Kasumi-1 (cell line): ENCODE measurements at regions not wholly inside any gene's neighbourhood (a gene's known extent, or its start where the extent isn't known, plus 50 kb on each side); places are given as distances from the start of the nearest gene placed in this dataset.

Source experiments
- DNase-seq, 2 experiments: peaks; one replicate each; lab custom pipeline; 2025; lab: John Stamatoyannopoulos, UW

- no peak for DNase-seq
Observed at GRCh38 chr12:59230334-59230733, 310.0 kb upstream of the LRIG3 start.

GRCh38 chr12:59219148-59219547 is 298.8 kb upstream of the LRIG3 start:
- no peak for DNase-seq

GRCh38 chr12:59196989-59197388 is 276.7 kb upstream of the LRIG3 start:
- no peak for DNase-seq

GRCh38 chr12:59194794-59195193 is 274.5 kb upstream of the LRIG3 start:
- no peak for DNase-seq

DNA sequence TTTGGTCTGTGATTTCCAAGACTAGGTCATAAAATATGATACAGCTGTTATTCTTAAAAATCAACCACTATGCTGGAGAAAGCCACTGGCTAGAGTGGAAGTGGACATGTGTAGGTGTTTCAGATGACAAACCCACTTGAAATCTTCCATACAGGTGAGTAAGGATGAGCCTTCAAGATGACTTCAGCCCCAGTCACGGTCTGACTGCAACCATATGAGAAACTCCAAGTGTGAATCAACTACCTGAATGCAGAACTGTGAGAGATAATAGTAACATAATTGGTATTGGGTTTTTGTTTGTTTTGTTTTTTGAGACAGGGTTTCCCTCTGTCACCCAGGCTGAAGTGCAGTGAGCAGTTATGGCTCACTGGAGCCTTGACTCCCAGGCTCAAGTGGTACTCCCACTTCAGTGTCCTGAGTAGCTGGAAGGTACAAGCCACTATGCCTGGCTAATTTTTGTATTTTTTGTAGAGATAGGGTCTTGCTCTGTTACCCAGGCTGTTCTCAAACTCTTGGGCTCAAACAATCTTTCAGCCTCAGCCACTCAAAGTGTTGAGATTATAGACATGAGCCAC is 273.3 kb upstream of the LRIG3 start:
- no peak for DNase-seq

DNA sequence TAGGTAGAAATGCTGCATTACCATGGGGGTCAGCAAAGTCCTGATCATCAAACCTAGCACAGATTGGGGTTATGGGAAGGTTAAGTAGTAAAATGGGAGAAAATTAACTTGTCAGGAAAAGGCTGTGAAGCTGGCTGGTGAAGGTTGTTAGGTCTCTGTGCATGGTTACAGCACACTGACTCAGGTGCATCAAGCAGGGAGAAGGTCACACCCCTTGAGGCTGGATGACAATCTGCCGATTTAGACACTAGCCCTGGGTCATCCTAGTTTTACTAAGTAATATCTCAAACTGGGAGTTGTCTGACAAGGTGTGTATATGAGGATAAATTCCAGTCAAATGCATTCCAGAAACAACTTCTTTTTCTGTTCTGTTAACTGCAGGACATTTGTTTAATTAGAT is 271.1 kb upstream of the LRIG3 start:
- DNase-seq, result no peak

DNA sequence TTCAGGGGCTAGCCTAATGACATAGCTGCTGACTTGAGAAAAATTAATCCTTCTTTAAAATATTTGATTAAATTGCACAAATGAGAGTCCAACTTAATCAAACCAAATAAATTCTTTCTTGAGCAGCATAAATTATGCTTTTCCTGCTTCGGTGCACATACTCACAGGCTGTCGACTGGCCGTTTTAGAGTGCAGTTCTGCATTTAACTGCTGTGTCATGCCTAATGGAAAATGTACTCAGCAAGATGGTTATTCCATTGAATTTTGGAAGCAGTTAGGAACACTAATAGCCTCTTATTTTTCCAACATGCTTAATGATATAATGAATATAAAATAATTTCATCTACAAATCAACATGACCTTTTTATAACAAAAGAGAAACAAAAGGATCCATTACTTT is 266.1 kb upstream of the LRIG3 start:
- DNase-seq, result no peak

DNA sequence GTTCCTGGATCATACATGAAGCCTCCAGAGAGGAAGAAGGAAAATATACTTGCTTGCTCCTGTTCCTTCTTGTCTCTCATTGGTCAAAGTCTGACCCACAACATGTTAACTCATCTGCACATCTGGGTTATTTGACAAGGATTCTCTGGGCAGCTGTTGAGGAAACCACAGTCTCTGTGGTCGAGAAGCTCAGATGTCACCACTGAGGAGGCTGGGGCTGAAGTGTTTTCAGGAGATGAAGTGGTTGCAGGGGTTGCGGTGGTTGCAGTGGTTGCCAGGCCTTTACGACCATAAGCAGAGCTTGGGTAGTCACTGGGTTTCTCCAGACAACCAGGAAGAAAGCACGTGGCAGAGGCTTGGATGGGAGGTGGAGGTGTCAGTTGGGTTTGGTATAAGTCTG is 265.0 kb upstream of the LRIG3 start:
- DNase-seq, result no peak

DNA sequence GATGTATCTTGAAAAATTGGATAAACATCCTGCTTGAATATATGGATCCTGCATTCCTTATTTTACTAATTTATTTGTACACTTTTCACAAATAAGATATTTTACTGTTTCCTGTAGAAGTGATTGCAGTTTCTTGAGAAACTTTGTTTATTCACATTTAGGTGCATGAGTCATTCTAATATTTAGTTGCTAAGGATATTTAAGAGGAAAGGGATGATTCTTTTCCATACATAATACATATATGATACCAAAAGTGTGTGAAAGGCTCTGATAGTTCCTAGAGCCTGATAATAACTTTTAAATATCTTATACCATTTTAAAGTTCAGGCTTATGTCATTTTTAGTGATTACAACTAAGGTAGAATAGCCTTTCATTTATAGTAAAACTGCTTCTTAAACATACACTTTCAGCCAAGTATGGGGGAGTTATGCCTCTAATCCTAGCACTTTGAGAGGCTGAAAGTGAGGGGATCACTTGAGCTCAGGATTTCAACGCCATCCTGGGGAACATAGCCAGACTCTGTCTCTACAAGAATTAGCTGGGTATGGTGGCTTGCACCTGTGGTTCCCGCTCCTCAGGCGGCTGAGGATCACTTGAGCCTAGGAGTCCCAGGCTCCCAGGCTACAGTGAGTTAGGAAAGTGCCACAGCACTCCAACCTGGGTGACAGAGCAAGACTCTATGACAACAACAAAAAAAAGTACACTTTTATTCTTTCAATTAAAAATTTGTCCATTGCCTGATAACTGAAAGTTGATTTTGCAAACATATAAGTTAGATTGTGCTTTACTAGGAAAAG is 262.6 kb upstream of the LRIG3 start:
- no peak for DNase-seq

- DNase-seq, result no peak
Observed at GRCh38 chr12:59182191-59182590, 261.9 kb upstream of the LRIG3 start.

- no peak for DNase-seq
Observed at GRCh38 chr12:59181196-59181777, 261.0 kb upstream of the LRIG3 start.

DNA sequence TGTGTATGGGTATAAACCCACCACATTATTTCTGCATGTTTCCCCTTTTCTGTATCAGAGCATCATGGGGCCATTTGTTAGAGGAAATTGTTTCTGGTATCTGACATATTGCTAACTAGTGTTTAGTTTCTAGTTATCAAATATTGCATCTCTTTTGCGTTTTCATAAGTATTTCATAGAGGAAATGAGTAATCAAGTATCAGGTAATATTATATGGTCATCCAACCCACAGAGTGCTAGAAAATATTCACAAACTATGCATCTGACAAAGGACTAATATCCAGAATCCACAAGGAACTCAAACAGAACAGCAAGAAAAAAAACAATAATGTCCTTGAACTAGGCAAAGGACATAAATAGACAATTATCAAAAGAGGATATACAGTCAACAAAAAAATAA is 258.9 kb upstream of the LRIG3 start:
- no peak for DNase-seq

GRCh38 chr12:59173695-59174094 is 253.4 kb upstream of the LRIG3 start:
- peak in 1 of 2 experiments; percentile 3 for DNase-seq

- DNase-seq, result no peak
Observed at GRCh38 chr12:59168647-59169046, 248.3 kb upstream of the LRIG3 start.

GRCh38 chr12:59166457-59166856 is 246.2 kb upstream of the LRIG3 start:
- DNase-seq, result no peak

GRCh38 chr12:59164991-59165718 is 244.9 kb upstream of the LRIG3 start:
- DNase-seq, result peak; percentile 66 to 80

GRCh38 chr12:59164226-59164625 is 243.9 kb upstream of the LRIG3 start:
- DNase-seq, result no peak

GRCh38 chr12:59158681-59159080 is 238.4 kb upstream of the LRIG3 start:
- no peak for DNase-seq

DNA sequence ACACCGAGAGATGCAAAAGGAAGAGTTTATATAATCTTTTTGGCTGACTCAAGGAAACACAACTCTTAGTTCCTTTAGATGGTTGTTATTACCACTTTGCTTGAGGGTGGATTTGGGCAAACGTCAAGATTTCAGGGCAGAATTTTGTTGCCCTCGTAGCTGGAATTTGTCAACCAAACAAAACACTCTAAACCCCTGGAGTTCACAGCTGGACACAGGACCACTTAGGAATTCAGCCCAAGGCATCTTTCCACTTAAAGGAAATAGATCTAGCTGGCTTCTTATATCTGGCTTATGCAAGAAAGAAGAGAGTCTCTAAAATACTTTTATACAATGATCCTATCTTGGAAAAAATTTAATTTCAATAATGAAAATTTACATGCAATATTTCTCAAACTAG is 237.8 kb upstream of the LRIG3 start:
- no peak for DNase-seq

GRCh38 chr12:59155448-59155847 is 235.1 kb upstream of the LRIG3 start:
- no peak for DNase-seq

DNA sequence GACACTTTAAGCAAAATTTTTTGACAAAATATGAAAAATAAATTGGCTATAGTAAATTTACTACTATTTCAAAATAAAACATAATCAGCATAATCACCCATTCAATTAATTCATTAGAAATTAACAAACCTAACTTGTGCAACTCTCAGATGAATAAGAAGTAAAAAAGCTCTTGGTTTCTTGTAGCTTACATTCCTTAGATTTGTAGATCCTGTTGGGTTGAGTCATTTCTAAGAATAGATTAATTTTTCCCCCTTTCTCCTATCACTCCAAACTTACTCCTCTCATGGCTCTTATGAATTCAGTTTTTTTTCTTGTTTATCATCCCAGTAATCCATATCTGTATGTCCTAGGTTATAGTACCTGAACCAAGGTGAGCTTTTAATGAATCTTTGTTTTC is 230.9 kb upstream of the LRIG3 start:
- no peak for DNase-seq

GRCh38 chr12:59149995-59150642 is 229.8 kb upstream of the LRIG3 start:
- peak; percentile 91 to 93 for DNase-seq
